ENCODE measurements at regions not wholly inside any gene's neighbourhood (a gene's known extent, or its start where the extent isn't known, plus 50 kb on each side); places are given as distances from the start of the nearest gene placed in this dataset.

DNA sequence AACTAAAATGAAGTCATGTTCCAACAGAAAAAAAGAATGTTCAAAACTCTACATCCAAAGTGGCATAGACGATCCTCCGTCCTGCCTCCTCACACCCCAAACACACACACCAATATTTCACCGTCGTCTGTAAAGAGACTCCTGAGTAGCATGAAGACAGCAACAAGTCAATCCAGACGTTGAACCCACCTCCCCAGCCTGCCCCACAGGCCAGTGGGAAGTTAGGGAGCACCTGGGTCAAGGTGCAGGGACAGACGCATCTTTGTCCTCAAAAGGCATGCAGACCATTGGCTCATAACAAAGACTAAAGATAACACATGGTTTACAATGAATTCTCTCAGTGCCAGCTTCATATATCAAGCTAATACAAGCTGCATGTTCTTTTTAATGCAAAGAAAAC lies 396.5 kb downstream of the TCERG1L start:
- H3K36me3 Mint-ChIP-seq (ENCODE audit: low read depth): no peaks in the 10 kb centered on the region
- peaks cover 47% of the 10 kb centered on the region for H3K27me3 Mint-ChIP-seq (ENCODE audit: low read depth)
- no peak overlapping the region for H3K27ac Mint-ChIP-seq (ENCODE audit: unreplicated experiment)
- H3K4me3 Mint-ChIP-seq: no peak overlapping the region
- no peaks in the 10 kb centered on the region for H3K4me1 Mint-ChIP-seq
- TF ChIP-seq, protein P1, sequence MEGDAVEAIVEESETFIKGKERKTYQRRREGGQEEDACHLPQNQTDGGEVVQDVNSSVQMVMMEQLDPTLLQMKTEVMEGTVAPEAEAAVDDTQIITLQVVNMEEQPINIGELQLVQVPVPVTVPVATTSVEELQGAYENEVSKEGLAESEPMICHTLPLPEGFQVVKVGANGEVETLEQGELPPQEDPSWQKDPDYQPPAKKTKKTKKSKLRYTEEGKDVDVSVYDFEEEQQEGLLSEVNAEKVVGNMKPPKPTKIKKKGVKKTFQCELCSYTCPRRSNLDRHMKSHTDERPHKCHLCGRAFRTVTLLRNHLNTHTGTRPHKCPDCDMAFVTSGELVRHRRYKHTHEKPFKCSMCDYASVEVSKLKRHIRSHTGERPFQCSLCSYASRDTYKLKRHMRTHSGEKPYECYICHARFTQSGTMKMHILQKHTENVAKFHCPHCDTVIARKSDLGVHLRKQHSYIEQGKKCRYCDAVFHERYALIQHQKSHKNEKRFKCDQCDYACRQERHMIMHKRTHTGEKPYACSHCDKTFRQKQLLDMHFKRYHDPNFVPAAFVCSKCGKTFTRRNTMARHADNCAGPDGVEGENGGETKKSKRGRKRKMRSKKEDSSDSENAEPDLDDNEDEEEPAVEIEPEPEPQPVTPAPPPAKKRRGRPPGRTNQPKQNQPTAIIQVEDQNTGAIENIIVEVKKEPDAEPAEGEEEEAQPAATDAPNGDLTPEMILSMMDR (conservative IDR thresholded peaks at IDR 0.05): no peak
- DNase-seq (ENCODE audit: low read depth, low spot score): no peak
- peaks cover 7% of the 10 kb centered on the region for H3K9me3 Mint-ChIP-seq

DNA sequence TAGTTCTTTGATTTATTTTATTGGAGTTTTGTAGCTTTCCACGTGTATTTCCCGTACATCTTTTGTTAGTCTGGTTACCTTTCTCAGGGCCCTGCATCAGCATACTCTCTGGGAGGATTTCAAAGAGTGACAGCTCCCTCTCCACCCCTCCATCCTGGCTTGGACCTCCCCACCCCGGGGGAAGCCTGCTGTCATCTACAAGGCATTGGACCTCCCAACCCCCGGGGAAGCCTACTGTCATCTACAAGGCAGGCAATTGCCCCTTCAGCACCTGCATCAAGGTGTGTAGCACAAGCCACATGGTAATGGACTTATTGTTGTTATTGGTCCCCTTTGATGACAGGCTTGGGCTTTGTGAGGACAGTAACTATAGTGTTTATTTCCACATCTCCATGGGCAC lies 390.1 kb downstream of the TCERG1L start:
- H3K4me3 Mint-ChIP-seq: no peak overlapping the region
- H3K27me3 Mint-ChIP-seq (ENCODE audit: low read depth): peaks cover 30% of the 10 kb centered on the region
- H3K4me1 Mint-ChIP-seq: no peaks in the 10 kb centered on the region
- no peaks in the 10 kb centered on the region for H3K9me3 Mint-ChIP-seq
- H3K36me3 Mint-ChIP-seq (ENCODE audit: low read depth): no peaks in the 10 kb centered on the region
- TF ChIP-seq, protein P1 (conservative IDR thresholded peaks at IDR 0.05): no peak
- H3K27ac Mint-ChIP-seq (ENCODE audit: unreplicated experiment): no peak overlapping the region
- no peak for DNase-seq (ENCODE audit: low read depth, low spot score)

DNA sequence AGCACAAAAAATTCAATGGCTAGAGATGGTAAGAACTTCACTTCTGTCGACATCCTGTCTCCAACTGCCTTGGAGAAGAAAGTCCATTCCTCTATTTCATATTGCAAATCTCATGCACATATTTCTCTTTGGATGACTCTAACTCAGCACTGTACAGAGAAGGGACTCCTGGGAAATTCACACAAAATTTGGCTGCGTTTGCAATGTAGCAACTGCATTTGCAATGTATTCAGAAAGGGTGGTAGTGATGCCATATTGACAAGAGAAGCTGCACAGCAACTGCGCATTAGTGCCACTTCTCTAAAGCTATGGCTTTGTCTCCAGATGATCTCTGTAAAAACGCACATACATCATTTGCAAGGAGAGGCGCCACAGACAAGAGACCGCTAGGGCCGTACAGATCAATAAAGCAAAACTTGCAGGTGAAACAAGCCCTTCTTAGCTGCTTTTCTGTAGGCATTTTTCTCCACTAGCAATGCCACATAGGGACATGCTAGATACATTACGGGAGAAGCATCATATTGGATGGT lies 389.5 kb downstream of the TCERG1L start:
- no peaks in the 10 kb centered on the region for H3K36me3 Mint-ChIP-seq (ENCODE audit: low read depth)
- peaks cover 25% of the 10 kb centered on the region for H3K27me3 Mint-ChIP-seq (ENCODE audit: low read depth)
- no peaks in the 10 kb centered on the region for H3K9me3 Mint-ChIP-seq
- no peak overlapping the region for H3K4me3 Mint-ChIP-seq
- no peak for DNase-seq (ENCODE audit: low read depth, low spot score)
- TF ChIP-seq, protein P1 (conservative IDR thresholded peaks at IDR 0.05): no peak
- H3K27ac Mint-ChIP-seq (ENCODE audit: unreplicated experiment): no peak overlapping the region
- H3K4me1 Mint-ChIP-seq: no peaks in the 10 kb centered on the region

DNA sequence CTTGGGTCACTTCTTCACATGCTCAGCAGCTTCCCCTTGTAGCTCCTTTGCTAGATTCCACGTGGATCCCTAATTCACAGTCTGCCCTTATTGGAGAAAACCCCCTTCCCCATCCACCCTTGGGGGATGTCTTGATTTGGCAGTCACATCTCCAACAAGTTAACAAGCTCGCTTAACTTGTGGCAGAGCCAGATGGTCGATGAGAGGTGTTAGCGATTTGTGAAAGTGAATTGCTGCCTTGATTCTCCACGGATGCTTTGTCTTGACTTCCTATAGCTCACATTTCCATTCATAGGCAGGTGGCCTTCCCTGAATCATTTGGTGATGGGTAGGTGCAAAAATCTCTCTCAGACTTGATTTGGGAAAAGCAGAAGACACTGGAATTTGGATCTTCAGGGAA lies 387.9 kb downstream of the TCERG1L start:
- TF ChIP-seq, protein P1 (conservative IDR thresholded peaks at IDR 0.05): no peak

DNA sequence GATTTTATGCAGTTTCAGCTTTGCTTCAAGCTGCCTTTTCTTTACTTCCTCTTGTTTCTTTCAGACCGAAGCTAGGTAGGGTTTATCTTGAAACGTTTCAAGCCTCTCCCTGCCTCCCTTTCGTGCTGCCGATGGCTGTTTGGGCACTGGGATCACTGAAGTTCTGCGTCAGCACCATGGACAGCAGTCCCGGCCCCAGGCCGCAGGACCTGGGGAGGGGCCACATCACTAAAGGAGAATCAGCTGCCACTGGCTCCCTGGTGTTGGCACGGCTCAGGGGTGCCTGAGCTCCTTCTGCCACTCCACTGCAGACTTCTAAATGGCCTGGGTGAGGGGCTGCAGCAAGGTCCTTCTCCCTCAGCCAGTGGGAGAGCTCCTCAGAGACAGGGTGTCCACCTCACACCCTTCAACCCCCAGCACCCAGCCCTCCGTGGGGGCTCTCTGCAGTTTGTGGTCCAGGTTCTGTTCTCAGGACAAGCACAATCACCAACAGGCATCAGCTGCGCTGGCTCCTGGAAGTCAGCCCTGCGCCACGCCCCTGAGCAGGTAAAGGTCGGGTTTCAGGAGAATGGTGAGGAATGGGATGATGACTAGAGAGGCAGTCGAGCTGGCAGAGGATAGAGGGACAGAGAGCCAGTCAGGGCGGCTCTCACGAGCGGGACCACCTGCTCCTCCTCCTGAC lies 387.2 kb downstream of the TCERG1L start:
- no peak overlapping the region for H3K27ac Mint-ChIP-seq (ENCODE audit: unreplicated experiment)
- no peak overlapping the region for H3K4me3 Mint-ChIP-seq
- no peaks in the 10 kb centered on the region for H3K36me3 Mint-ChIP-seq (ENCODE audit: low read depth)
- H3K27me3 Mint-ChIP-seq (ENCODE audit: low read depth): peaks cover 21% of the 10 kb centered on the region
- H3K4me1 Mint-ChIP-seq: no peaks in the 10 kb centered on the region
- DNase-seq (ENCODE audit: low read depth, low spot score): peak; percentile 47
- TF ChIP-seq, protein P1 (conservative IDR thresholded peaks at IDR 0.05): no peak
- H3K9me3 Mint-ChIP-seq: no peaks in the 10 kb centered on the region

More for the DNA sequence above, 387.9 kb downstream of the TCERG1L start:
- DNase-seq (ENCODE audit: low read depth, low spot score): no peak
- Mint-ChIP-seq H3K4me1 (no peaks in the 10 kb centered on the region), H3K9me3 (no peaks in the 10 kb centered on the region), H3K27ac (ENCODE audit: unreplicated experiment) (no peak overlapping the region), H3K4me3 (no peak overlapping the region), H3K27me3 (ENCODE audit: low read depth) (peaks cover 22% of the 10 kb centered on the region), H3K36me3 (ENCODE audit: low read depth) (no peaks in the 10 kb centered on the region)

All from neural crest cell (in vitro differentiated cells).